DLD1 (cell line): ENCODE measurements at regions not wholly inside any gene's neighbourhood (a gene's known extent, or its start where the extent isn't known, plus 50 kb on each side); places are given as distances from the start of the nearest gene placed in this dataset.
"Not testable (repeated sequence)": the region's sequence is repeated elsewhere in the genome, so short reads cannot be mapped to it uniquely, and the experiment has no call there.

Experiments used
- in situ Hi-C: cut with HindIII; loops from 2 replicates; pipeline ENCODE4 v1.10.0; 2017; ENCODE audit warnings: low sequenced_read_pairs

- in situ Hi-C loops: no loop called here
Observed at GRCh38 chr3:197432384-197433127, 123.2 kb downstream of the BDH1 start.

- in situ Hi-C loops: no loop called here
Observed at GRCh38 chr3:197431346-197431910, 124.3 kb downstream of the BDH1 start.

- in situ Hi-C loops: no loop called here
Observed at GRCh38 chr3:197430934-197431333, 124.8 kb downstream of the BDH1 start.

GRCh38 chr3:197430502-197430901 lies 125.3 kb downstream of the BDH1 start:
- in situ Hi-C loops: no loop called here

- in situ Hi-C loops: no loop called here
Observed at GRCh38 chr3:197428952-197429351, 126.8 kb downstream of the BDH1 start.

- in situ Hi-C loops: no loop called here
Observed at GRCh38 chr3:197428117-197428801, 127.5 kb downstream of the BDH1 start.

GRCh38 chr3:197427021-197427420 lies 128.6 kb upstream of the DLG1 start:
- in situ Hi-C loops: no loop called here

- in situ Hi-C loops: no loop called here
Observed at GRCh38 chr3:197426121-197426566, 127.7 kb upstream of the DLG1 start.

- in situ Hi-C loops: no loop called here
Observed at GRCh38 chr3:197425485-197426120, 127.2 kb upstream of the DLG1 start.

- in situ Hi-C loops: no loop called here
Observed at GRCh38 chr3:197424674-197425484, 126.5 kb upstream of the DLG1 start.

- in situ Hi-C loops: no loop called here
Observed at GRCh38 chr3:197424266-197424665, 125.9 kb upstream of the DLG1 start.

- in situ Hi-C loops: no loop called here
Observed at GRCh38 chr3:197423376-197423775, 125.0 kb upstream of the DLG1 start.

GRCh38 chr3:197422506-197422905 lies 124.1 kb upstream of the DLG1 start:
- in situ Hi-C loops: no loop called here

- in situ Hi-C loops: no loop called here
Observed at GRCh38 chr3:197421021-197421420, 122.6 kb upstream of the DLG1 start.

- in situ Hi-C loops: no loop called here
Observed at GRCh38 chr3:197420566-197420965, 122.2 kb upstream of the DLG1 start.

- in situ Hi-C loops: no loop called here
Observed at GRCh38 chr3:197420115-197420514, 121.7 kb upstream of the DLG1 start.

- in situ Hi-C loops: no loop called here
Observed at GRCh38 chr3:197419696-197420095, 121.3 kb upstream of the DLG1 start.

GRCh38 chr3:197417911-197418618 lies 119.7 kb upstream of the DLG1 start:
- in situ Hi-C loops: no loop called here

- in situ Hi-C loops: no loop called here
Observed at GRCh38 chr3:197417441-197417840, 119.0 kb upstream of the DLG1 start.

- in situ Hi-C loops: not testable (repeated sequence)
Observed at GRCh38 chr3:197411899-197412298, 113.5 kb upstream of the DLG1 start.
